Activated gamma-delta T cell treated with anti-CD3 and anti-CD28 coated beads, Interleukin-2, amount 50 U/mL, for 16 hours (primary cell): ENCODE measurements at regions not wholly inside any gene's neighbourhood (a gene's known extent, or its start where the extent isn't known, plus 50 kb on each side); places are given as distances from the start of the nearest gene placed in this dataset.
"Not testable (repeated sequence)": the region's sequence is repeated elsewhere in the genome, so short reads cannot be mapped to it uniquely, and the experiment has no call there.

Source experiments
- DNase-seq: peaks from one replicate; pipeline ENCODE4 v3.0.0-alpha.2; 2020; ENCODE audit warnings: low read depth

DNA sequence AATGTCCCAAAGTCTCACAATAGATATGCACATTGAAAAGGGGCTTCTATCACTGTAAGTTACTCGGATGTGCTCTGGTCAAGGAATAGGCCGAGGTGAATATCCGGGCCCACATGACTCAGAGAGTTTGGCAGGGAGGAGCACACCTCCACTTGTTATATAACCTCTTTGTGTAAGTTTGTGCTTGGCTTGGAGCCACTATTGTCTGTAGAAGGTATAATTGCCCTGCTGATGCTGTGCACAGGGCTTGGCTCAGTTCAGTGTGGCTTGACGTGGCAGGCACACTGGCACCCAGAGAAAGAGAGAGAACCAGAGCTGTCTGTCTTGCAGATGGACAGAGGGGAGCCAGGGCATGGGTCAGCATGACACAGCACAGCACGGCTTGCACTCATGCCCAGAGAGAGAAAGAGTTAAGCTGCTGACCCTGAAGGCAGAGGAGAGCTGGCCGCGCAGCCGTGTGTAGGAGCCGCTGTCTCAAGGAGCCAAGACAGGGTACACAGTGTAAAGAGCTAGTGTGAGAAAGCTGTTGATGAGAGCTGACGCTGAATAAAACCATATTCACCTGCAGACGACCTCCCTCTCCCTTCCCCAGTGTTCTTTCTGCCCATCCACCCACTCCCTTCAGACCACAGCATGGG, 482.5 kb downstream of the C6orf118 start:
- DNase-seq = no peak

- DNase-seq = no peak
These were observed 484.0 kb downstream of the C6orf118 start for GRCh38 chr6:164825386-164825785.

DNA sequence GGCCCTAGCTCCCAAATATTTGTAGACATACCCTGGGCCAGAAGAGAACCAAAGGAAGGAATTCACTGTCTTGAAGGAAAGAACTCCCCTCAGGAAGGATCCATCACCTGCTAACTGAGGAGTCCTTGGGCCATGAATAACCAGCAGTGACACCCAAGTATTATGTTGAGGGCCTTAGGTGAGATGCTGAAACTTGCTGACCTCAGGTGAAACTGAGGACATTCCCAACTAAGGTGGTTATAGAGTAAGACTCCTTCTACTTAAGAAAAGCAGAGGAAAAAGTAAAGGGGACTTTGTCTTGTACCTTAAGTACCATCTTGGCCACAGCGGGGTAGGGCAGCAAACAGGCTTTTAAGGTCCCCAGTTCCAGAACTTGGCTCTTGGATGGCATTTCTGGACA, 491.7 kb downstream of the C6orf118 start:
- DNase-seq = no peak

DNA sequence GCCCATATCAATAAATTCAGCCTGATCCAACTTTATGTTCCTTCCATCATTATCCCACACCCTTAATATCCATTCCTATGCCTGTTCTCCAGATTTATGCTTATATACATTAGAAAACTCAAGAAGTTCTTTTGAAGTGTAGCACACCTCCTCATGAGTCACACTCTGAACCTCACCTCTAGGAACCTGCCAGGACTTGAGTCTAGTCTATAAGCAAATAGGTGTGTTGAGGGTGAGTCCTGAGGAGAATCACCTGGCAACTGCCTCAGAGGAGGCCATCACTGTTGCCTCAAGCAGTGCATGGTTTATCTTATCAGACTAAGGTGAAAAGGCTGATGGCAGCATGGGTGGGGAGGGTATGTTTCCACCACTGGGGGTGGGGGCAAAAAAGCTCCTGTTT, 496.7 kb downstream of the C6orf118 start:
- no peak for DNase-seq

DNA sequence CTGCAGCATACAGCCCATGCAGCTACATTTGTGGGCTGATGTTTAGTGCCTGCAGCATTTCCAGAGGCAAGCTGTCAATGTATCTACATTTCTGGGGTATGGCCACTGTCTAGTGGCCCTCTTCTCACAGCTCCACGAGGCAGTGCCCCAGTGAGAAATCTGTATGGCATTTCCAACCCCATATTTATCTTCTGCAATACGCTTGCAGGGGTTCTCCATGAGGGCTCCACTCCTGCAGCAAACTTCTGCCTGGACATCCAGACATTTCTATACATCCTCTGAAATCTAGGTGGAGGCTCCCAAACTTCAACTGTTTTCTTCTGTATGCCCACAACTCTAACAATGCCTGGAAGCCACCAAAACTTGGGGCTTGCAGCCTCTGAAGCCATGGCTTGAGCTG, 502.3 kb downstream of the C6orf118 start:
- no peak for DNase-seq

GRCh38 chr6:164795056-164795815, 514.2 kb downstream of the C6orf118 start:
- DNase-seq = no peak

DNA sequence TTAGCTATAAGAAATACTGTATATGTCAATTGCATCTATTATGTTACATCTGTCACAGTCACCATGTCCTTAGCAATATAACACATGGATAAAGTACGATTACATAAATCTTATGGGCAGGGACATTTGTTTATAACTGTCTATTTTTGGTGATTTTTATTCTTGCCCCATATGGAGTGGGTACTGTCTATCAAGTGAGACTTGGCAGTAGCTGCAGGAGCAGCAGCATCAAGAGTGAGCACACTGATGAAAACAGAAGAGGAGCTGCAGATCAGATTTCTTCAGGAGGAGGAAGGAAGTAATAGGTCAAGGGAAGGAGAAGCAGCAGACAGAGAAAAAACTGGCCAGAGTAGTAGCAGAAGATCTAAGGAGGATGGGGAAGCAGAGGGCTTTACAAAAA, 516.7 kb downstream of the C6orf118 start:
- DNase-seq = no peak

DNA sequence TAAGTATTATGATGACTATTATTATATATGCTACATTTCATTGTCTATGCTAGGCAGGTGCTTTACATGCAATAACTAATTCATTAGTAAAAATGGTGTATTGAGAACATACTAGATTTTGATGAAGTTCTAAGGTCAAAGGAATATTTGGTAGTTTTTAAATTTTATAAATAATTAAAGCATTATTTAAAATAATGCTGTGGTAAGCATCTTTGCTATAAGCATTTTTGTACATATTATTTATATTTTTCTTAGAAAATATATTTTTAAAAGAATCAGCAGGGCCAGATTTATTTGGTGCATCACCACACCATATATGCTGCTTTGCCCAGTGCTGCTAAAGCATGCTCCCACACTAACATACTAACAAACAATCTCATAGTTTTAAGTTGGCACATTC, 517.9 kb downstream of the C6orf118 start:
- DNase-seq = no peak

- no peak for DNase-seq
These were observed 545.6 kb downstream of the C6orf118 start for GRCh38 chr6:164763788-164764187.

DNA sequence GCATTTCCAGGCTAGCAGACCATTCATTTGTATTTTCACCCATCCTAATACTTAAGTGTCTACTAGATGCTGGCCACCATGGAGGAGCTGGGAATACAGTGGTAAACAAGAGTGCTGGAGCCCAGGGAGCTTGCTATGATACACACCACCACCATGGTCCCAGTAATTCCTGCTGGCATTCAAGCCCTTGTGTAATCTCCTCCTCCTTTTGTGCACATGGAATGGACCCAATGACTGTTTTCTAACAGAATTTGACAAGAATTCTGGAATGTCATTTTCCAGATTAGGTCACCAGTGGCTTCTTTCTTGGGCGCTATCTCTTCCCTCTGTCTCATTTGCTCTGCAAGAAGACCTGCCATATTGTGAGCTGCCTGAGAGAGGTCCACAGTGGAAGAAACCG, 552.0 kb downstream of the C6orf118 start:
- no peak for DNase-seq

DNA sequence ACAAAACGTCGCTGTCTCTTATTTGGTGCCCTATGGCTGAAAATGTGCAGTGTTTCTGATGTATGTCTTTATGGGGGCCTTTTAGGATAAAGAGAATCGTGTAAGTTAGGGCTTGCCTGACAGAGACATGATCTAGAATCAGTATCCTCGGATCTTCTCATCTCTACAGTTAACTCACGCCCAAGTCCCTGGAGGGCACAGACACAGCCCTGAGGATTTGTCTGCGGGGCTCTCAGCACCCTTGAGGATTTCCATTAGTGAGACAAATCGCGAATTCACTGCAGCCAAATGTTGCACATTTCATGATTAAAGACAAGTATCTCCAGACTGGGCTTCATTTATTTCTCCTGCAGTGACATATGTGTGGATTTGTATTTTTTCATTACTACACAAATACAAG, 552.7 kb downstream of the C6orf118 start:
- no peak for DNase-seq

DNA sequence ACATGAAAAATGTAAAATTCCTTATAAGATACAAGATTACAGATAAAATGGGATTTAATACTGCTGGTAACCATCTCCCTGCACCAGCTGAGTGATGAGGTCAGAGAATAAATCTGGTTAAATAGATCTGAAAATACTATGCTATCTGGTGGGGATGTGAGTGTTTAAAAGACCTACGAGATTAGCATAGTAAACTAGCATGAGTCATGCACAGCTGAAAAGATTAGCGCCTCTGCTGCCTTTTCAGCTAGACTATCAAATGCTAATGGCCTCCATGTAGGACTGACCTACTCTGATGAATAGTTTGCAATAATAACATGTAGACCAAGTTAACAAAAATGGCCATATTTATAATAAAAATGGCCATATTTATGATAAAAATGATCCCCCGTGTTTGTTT, 553.3 kb downstream of the C6orf118 start:
- no peak for DNase-seq

- DNase-seq = no peak
These were observed 555.9 kb downstream of the C6orf118 start for GRCh38 chr6:164753517-164753916.

DNA sequence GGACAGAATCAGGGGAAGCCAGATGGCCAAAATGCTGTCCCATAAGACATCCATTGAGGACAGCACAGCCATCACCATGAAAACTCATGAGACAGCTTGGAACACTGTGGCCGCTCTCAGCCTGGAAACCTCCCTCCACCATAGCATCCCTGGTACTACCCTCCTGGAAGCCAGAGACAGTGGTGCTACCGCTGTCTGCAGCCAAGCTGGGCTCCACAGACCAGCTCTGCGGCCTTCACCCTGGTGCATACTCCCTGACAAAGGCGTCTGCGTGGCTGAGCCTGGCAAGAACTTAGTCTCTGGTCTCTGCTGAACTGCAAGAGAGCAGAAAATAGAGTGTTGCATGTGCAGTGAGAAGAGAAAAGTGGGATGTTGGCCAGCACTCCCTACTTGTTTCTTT, 558.0 kb downstream of the C6orf118 start:
- DNase-seq = no peak

GRCh38 chr6:164750128-164750527, 559.3 kb downstream of the C6orf118 start:
- no peak for DNase-seq

DNA sequence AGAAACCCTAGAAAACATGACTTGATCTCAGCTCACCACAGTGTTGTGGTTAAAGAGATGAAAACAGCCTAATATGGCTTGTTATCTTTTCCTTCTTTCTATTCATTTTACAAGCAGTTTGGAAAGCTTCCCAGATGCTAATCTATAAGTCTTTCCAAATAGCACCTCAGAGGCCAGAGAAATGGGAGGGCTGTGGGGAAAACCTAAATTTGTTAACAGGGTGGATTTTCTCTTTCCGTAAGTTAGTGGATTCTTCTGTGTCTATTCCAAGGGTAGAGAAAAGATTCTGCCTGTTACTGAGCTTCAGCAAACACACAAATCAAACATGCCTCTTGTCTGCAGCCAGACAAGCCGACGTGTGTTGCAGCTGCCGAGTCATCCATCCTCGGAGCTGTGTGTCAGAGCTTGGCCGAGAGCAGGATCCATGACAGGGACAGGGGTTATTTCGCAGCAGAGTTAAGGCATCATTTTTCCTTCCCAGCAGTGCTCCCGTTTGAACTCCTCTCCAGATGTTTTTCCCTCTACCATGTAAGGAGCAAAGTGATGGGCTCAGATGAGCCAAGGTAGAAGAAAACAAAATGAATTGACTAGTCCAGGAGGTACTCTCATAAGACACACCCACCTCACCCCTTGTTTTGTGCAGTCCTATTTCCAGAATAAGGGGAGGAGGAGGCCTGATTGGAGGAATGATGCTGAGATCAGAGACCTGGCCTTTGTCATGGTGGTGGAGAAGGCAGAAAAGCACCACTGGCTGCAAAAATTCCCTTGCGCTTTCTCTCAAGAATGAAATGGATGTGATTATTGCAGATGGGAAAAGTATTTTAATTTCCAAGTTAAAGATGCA, 560.0 kb downstream of the C6orf118 start:
- no peak for DNase-seq

DNA sequence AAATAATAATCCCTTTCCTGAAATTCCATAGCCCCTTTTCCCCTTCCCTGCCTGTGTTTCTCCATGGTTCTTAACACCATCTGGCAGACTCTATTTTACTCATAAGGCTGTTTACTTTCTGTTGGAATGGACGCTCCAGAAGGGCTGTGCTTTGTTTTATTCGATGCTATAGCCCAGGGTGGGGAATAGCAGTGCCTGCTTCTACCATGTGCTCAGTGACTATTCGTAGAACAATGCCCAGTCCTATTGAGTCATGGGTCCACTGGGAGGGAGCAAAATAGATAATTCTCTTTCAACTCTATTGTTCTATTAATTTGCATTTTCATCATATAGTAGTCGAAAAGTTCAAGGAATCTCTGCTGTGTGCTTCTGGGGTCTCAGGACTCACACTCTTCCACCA, 565.1 kb downstream of the C6orf118 start:
- DNase-seq = no peak

DNA sequence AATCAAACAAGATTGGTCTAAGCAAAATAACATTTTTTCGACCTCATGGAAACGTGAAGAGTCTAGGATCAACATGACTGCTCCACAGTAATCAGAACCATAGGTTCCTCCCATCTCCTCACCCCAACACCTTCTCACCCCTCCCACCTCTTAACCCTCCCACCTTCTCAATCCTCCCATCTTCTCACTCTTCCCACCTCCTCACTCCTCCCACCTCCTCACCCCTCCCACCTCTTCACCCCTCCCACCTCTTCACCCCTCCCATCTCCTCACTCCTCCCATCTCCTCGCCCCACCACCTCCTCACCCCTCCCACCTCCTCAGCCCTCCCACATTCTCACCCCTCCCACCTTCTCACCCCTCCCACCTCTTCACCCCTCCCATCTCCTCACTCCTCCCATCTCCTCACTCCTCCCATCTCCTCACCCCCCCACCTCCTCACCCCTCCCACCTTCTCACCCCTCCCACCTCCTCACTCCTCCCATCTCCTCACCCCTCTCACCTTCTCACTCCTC, 567.4 kb downstream of the C6orf118 start:
- DNase-seq = no peak

DNA sequence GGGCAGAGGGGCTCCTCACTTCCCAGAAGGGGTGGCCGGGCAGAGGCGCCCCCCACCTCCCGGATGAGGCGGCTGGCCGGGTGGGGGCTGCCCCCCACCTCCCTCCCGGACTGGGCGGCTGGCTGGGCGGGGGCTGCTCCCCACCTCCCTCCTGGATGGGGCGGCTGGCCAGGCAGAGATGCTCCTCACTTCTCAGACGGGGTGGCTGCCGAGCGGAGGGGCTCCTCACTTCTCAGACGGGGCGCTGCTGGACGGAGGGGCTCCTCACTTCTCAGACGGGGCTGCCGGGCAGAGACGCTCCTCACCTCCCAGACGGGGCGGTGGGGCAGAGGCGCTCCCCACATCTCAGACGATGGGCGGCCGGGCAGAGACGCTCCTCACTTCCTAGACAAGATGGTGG, 573.3 kb downstream of the C6orf118 start:
- DNase-seq = not testable (repeated sequence)

GRCh38 chr6:164731539-164731938, 577.9 kb downstream of the C6orf118 start:
- no peak for DNase-seq

DNA sequence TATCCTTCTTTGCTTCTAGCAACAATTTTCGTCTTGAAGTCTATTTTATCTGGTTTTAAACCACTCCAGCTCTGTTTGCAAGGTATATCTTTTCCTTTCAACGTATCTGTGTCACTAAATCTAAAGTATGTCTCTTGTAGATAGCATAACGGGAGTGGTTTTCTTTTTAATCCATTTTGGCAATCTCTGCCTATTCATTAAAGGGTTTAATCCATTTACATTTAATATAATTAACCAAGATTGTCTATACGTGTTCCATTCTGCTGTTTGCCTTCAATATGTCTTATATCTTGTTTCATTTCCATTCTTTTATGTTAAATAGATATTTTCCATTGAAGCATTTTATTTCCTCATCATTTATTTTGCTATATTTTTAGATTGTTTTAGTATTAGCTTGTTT, 587.9 kb downstream of the C6orf118 start:
- DNase-seq = no peak

DNA sequence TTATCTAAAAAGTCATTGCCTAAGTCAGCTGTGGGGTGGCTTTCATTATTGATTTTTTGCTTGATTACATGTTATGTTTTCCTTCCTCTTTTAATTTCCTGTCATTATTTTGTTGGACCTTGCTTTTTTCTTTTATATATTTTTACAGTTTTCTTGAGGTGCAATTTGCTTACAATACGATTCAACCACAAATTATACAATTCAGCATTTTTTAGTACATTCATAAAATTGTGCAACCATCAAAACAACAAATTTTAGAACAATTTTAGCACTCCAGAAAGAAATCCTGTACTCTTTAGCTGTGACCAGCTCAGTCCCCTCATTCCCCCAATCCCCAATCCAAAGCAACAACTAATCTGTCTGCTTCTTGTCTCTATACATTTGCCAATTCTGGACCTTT, 608.9 kb downstream of the C6orf118 start:
- no peak for DNase-seq

GRCh38 chr6:164695896-164696295, 613.5 kb downstream of the C6orf118 start:
- DNase-seq = no peak
